ENCODE measurements at regions not wholly inside any gene's neighbourhood (a gene's known extent, or its start where the extent isn't known, plus 50 kb on each side); places are given as distances from the start of the nearest gene placed in this dataset.

DNA sequence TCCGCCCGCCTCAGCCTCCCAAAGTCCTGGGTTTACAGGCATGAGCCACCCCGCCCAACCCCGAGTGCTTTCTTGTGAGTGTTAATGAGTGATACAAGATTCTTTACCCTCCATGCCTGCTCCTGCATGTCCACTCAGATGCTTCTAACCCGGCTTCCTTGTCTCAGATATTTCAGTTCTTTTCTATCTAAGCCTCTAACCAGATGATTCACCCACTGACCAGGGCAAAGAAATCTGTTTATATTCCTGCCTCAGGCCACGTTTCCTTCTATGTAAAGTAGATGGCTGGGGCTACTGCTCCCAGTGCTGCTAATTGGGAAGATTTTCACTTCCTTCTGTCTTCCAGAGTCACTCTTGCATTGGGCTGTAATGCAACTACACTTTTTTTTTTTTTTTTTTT lies 395.1 kb upstream of the ANKRD30A start:
- ChIA-PET RAD21 (ENCODE audit: unreplicated experiment) (no interaction called here), CTCF (no interaction called here), POLR2A (no interaction called here), SMC1A (ENCODE audit: uncharacterized antibody, unreplicated experiment) (no interaction called here)
- no TSS peak for BruUV-seq (replicated peaks)
- 29% methylated on average over 6 of the region's 6 CpGs for WGBS (ENCODE audit: insufficient coverage, insufficient replicate concordance, low lambda C conversion rate, missing lambda C conversion rate)
- ATAC-seq, result no peak
- Histone ChIP-seq H3K9me3 (replicated peaks; ENCODE audit: control insufficient read depth, insufficient read depth, low read length) (no peaks in the 10 kb centered on the region), H3K79me2 (ENCODE audit: control insufficient read depth, insufficient read depth, low read length) (no peaks in the 10 kb centered on the region), H3K27me3 (replicated peaks in 1 of 2; ENCODE audit: control insufficient read depth in 2 of 2, insufficient read depth in 2 of 2, low read length in 1 of 2) (no peaks in the 10 kb centered on the region), H3K4me1 (ENCODE audit: control insufficient read depth, insufficient read depth, low read length) (no peaks in the 10 kb centered on the region), H3K27ac (ENCODE audit: control insufficient read depth, insufficient read depth) (no peak overlapping the region), H2AFZ (ENCODE audit: control insufficient read depth, low read depth, low read length) (no peak overlapping the region), H3K9ac (ENCODE audit: control insufficient read depth, insufficient read depth, low read length) (no peak overlapping the region), H3K4me2 (ENCODE audit: control insufficient read depth, insufficient read depth) (no peak overlapping the region), H3K36me3 (ENCODE audit: control insufficient read depth in 2 of 2, insufficient read depth in 2 of 2, low read length in 1 of 2) (no peaks in the 10 kb centered on the region), H4K20me1 (ENCODE audit: control insufficient read depth, insufficient read depth) (no peaks in the 10 kb centered on the region), H3K4me3 (no peak overlapping the region)
- DNase-seq (ENCODE audit: low read depth, low spot score), result no peak
- intact Hi-C loops (cut with micrococcal nuclease; ENCODE audit: unreplicated experiment) (no loop called here), in situ Hi-C loops (cut with MboI) (no loop called here)
- FAIRE-seq, result no peak
- TF ChIP-seq, protein P1, sequence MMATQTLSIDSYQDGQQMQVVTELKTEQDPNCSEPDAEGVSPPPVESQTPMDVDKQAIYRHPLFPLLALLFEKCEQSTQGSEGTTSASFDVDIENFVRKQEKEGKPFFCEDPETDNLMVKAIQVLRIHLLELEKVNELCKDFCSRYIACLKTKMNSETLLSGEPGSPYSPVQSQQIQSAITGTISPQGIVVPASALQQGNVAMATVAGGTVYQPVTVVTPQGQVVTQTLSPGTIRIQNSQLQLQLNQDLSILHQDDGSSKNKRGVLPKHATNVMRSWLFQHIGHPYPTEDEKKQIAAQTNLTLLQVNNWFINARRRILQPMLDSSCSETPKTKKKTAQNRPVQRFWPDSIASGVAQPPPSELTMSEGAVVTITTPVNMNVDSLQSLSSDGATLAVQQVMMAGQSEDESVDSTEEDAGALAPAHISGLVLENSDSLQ (IDR thresholded peaks at IDR 0.05), result no peak
- no peak for TF ChIP-seq RB1 (IDR thresholded peaks at IDR 0.05; ENCODE audit: borderline replicate concordance)
- TF ChIP-seq TAF1 (IDR thresholded peaks at IDR 0.05; ENCODE audit: borderline replicate concordance, low read depth, low read length), result no peak
- TF ChIP-seq ZSCAN29 (IDR thresholded peaks at IDR 0.05), result no peak
- TF ChIP-seq, protein P2, sequence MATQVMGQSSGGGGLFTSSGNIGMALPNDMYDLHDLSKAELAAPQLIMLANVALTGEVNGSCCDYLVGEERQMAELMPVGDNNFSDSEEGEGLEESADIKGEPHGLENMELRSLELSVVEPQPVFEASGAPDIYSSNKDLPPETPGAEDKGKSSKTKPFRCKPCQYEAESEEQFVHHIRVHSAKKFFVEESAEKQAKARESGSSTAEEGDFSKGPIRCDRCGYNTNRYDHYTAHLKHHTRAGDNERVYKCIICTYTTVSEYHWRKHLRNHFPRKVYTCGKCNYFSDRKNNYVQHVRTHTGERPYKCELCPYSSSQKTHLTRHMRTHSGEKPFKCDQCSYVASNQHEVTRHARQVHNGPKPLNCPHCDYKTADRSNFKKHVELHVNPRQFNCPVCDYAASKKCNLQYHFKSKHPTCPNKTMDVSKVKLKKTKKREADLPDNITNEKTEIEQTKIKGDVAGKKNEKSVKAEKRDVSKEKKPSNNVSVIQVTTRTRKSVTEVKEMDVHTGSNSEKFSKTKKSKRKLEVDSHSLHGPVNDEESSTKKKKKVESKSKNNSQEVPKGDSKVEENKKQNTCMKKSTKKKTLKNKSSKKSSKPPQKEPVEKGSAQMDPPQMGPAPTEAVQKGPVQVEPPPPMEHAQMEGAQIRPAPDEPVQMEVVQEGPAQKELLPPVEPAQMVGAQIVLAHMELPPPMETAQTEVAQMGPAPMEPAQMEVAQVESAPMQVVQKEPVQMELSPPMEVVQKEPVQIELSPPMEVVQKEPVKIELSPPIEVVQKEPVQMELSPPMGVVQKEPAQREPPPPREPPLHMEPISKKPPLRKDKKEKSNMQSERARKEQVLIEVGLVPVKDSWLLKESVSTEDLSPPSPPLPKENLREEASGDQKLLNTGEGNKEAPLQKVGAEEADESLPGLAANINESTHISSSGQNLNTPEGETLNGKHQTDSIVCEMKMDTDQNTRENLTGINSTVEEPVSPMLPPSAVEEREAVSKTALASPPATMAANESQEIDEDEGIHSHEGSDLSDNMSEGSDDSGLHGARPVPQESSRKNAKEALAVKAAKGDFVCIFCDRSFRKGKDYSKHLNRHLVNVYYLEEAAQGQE (IDR thresholded peaks at IDR 0.05; ENCODE audit: low read depth, low read length), result no peak
- no peak for TF ChIP-seq CHD1 (IDR thresholded peaks at IDR 0.05; ENCODE audit: low read depth, low read length)
- no peak for TF ChIP-seq BACH1 (IDR thresholded peaks at IDR 0.05; ENCODE audit: borderline replicate concordance)
- no peak for TF ChIP-seq TARDBP (IDR thresholded peaks at IDR 0.05; ENCODE audit: borderline replicate concordance)
- no peak for TF ChIP-seq CREB1 (IDR thresholded peaks at IDR 0.05; ENCODE audit: low read depth)
